Muscle of leg (tissue), 3 donors: ENCODE measurements at regions not wholly inside any gene's neighbourhood (a gene's known extent, or its start where the extent isn't known, plus 50 kb on each side); places are given as distances from the start of the nearest gene placed in this dataset.
A peak's percentile ranks its signal among the peaks of the same experiment; 100 is the strongest.

ENCODE experiments used
- DNase-seq: peaks from one replicate; pipeline ENCODE4 v3.0.0; 2013
- H3K27ac ChIP-seq: one replicate; pipeline ENCODE4 v1.5.1; 2013; ENCODE audit warnings: mild to moderate bottlenecking, low read length, control low read depth
- H3K27me3 ChIP-seq: one replicate; pipeline ENCODE4 v1.6.1; 2013; ENCODE audit warnings: low read length; ENCODE audit not compliant: control insufficient read depth, insufficient read depth
- H3K36me3 ChIP-seq: one replicate; pipeline ENCODE4 v1.6.1; 2013; ENCODE audit warnings: low read length; ENCODE audit not compliant: control insufficient read depth, insufficient read depth
- H3K4me1 ChIP-seq: one replicate; pipeline ENCODE4 v1.6.1; 2013; ENCODE audit warnings: low read length; ENCODE audit not compliant: control insufficient read depth, insufficient read depth
- H3K4me3 ChIP-seq: one replicate; pipeline ENCODE4 v1.5.1; 2013; ENCODE audit warnings: low read length, control low read depth
- H3K9me3 ChIP-seq: replicated peaks from 2 replicates; pipeline ENCODE4 v1.6.1; 2013; ENCODE audit warnings: low read depth, low read length; ENCODE audit not compliant: control insufficient read depth
- WGBS: methylation state at CpG from one replicate; pipeline ENCODE4 v1.1.5; 2013; ENCODE audit warnings: missing lambda C conversion rate; ENCODE audit not compliant: insufficient coverage; 5-methylcytosine and 5-hydroxymethylcytosine counted together

GRCh38 chr12:93223440-93224426 lies 154.0 kb upstream of the NUDT4 start:
- peak overlapping the region; percentile 33 for H3K27ac ChIP-seq
- DNase-seq: peak; percentile 82
- no peaks in the 10 kb centered on the region for H3K9me3 ChIP-seq
- peaks cover 3% of the 10 kb centered on the region for H3K4me1 ChIP-seq
- H3K27me3 ChIP-seq: no peaks in the 10 kb centered on the region
- no peaks in the 10 kb centered on the region for H3K36me3 ChIP-seq
- no peak overlapping the region for H3K4me3 ChIP-seq
- WGBS: no CpG with 5 or more reads among the region's 5 CpGs

GRCh38 chr12:93225094-93225493 lies 152.6 kb upstream of the NUDT4 start:
- Histone ChIP-seq H3K9me3 (no peaks in the 10 kb centered on the region), H3K4me1 (peaks cover 3% of the 10 kb centered on the region), H3K27me3 (no peaks in the 10 kb centered on the region), H3K4me3 (no peak overlapping the region), H3K27ac (no peak overlapping the region), H3K36me3 (no peaks in the 10 kb centered on the region)
- no CpG with 5 or more reads among the region's 2 CpGs for WGBS
- DNase-seq: no peak

GRCh38 chr12:93226361-93226760 lies 151.4 kb upstream of the NUDT4 start:
- Histone ChIP-seq H3K9me3 (no peaks in the 10 kb centered on the region), H3K4me1 (peaks cover 3% of the 10 kb centered on the region), H3K27me3 (no peaks in the 10 kb centered on the region), H3K4me3 (no peak overlapping the region), H3K36me3 (no peaks in the 10 kb centered on the region), H3K27ac (no peak overlapping the region)
- DNase-seq: no peak

GRCh38 chr12:93229494-93230325 lies 148.0 kb upstream of the NUDT4 start:
- no peaks in the 10 kb centered on the region for H3K9me3 ChIP-seq
- no peak overlapping the region for H3K27ac ChIP-seq
- H3K27me3 ChIP-seq: no peaks in the 10 kb centered on the region
- peaks cover 4% of the 10 kb centered on the region for H3K4me1 ChIP-seq
- H3K36me3 ChIP-seq: no peaks in the 10 kb centered on the region
- 92% methylated on average over 4 of the region's 6 CpGs for WGBS
- DNase-seq: no peak
- no peak overlapping the region for H3K4me3 ChIP-seq

GRCh38 chr12:93230326-93230720 lies 147.4 kb upstream of the NUDT4 start:
- Histone ChIP-seq H3K4me1 (peaks cover 7% of the 10 kb centered on the region), H3K27me3 (no peaks in the 10 kb centered on the region), H3K27ac (no peak overlapping the region), H3K4me3 (no peak overlapping the region), H3K9me3 (peaks cover 3% of the 10 kb centered on the region), H3K36me3 (no peaks in the 10 kb centered on the region)
- no peak for DNase-seq
- WGBS: no CpG with 5 or more reads among the region's 3 CpGs

- WGBS: 100% methylated on average over 1 of the region's 6 CpGs
- H3K27me3 ChIP-seq: no peaks in the 10 kb centered on the region
- no peak for DNase-seq
- H3K36me3 ChIP-seq: no peaks in the 10 kb centered on the region
- peaks cover 7% of the 10 kb centered on the region for H3K4me1 ChIP-seq
- peaks cover 12% of the 10 kb centered on the region for H3K9me3 ChIP-seq
- no peak overlapping the region for H3K4me3 ChIP-seq
- H3K27ac ChIP-seq: no peak overlapping the region
These were observed 145.8 kb upstream of the NUDT4 start for GRCh38 chr12:93231938-93232337.

- peak overlapping the region; percentile 1 for H3K27ac ChIP-seq
- no peak overlapping the region for H3K4me3 ChIP-seq
- H3K36me3 ChIP-seq: no peaks in the 10 kb centered on the region
- peak; percentile 39 for DNase-seq
- no peaks in the 10 kb centered on the region for H3K27me3 ChIP-seq
- peaks cover 7% of the 10 kb centered on the region for H3K4me1 ChIP-seq
- WGBS: 80% methylated on average over 1 of the region's 1 CpG
- H3K9me3 ChIP-seq: peaks cover 14% of the 10 kb centered on the region
These were observed 143.1 kb upstream of the NUDT4 start for GRCh38 chr12:93234641-93235040.

GRCh38 chr12:93235881-93236280 lies 141.8 kb upstream of the NUDT4 start:
- no peaks in the 10 kb centered on the region for H3K36me3 ChIP-seq
- no peaks in the 10 kb centered on the region for H3K27me3 ChIP-seq
- peaks cover 7% of the 10 kb centered on the region for H3K4me1 ChIP-seq
- DNase-seq: no peak
- WGBS: 91% methylated on average over 4 of the region's 5 CpGs
- H3K27ac ChIP-seq: no peak overlapping the region
- H3K9me3 ChIP-seq: peaks cover 14% of the 10 kb centered on the region
- no peak overlapping the region for H3K4me3 ChIP-seq

GRCh38 chr12:93237235-93237915 lies 140.3 kb upstream of the NUDT4 start:
- no peaks in the 10 kb centered on the region for H3K27me3 ChIP-seq
- H3K36me3 ChIP-seq: no peaks in the 10 kb centered on the region
- H3K4me3 ChIP-seq: no peak overlapping the region
- 67% methylated on average over 2 of the region's 4 CpGs for WGBS
- no peak overlapping the region for H3K27ac ChIP-seq
- peaks cover 7% of the 10 kb centered on the region for H3K4me1 ChIP-seq
- no peak for DNase-seq
- peaks cover 14% of the 10 kb centered on the region for H3K9me3 ChIP-seq
